ENCODE measurements at regions not wholly inside any gene's neighbourhood (a gene's known extent, or its start where the extent isn't known, plus 50 kb on each side); places are given as distances from the start of the nearest gene placed in this dataset.

- TF ChIP-seq, protein P1, sequence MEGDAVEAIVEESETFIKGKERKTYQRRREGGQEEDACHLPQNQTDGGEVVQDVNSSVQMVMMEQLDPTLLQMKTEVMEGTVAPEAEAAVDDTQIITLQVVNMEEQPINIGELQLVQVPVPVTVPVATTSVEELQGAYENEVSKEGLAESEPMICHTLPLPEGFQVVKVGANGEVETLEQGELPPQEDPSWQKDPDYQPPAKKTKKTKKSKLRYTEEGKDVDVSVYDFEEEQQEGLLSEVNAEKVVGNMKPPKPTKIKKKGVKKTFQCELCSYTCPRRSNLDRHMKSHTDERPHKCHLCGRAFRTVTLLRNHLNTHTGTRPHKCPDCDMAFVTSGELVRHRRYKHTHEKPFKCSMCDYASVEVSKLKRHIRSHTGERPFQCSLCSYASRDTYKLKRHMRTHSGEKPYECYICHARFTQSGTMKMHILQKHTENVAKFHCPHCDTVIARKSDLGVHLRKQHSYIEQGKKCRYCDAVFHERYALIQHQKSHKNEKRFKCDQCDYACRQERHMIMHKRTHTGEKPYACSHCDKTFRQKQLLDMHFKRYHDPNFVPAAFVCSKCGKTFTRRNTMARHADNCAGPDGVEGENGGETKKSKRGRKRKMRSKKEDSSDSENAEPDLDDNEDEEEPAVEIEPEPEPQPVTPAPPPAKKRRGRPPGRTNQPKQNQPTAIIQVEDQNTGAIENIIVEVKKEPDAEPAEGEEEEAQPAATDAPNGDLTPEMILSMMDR (IDR thresholded peaks at IDR 0.05; ENCODE audit: low read length), result no peak
- no peak for TF ChIP-seq EZH2 (IDR thresholded peaks at IDR 0.05; ENCODE audit: borderline replicate concordance, low read length)
Measured at GRCh38 chr16:74123826-74124225, 172.8 kb upstream of the PSMD7 start.
